Retinal pigment epithelial cell (primary cell): ENCODE measurements at regions not wholly inside any gene's neighbourhood (a gene's known extent, or its start where the extent isn't known, plus 50 kb on each side); places are given as distances from the start of the nearest gene placed in this dataset.

Experiments used
- DNase-seq: peaks from one replicate; pipeline ENCODE4 v3.0.0-alpha.2; 2010; ENCODE audit warnings: low read depth
- H3K4me3 ChIP-seq: 2 replicates; pipeline ENCODE4 v1.5.1; 2011; ENCODE audit warnings: mild to moderate bottlenecking, low read length, control low read depth, moderate library complexity
- CTCF ChIP-seq: conservative IDR thresholded peaks from 2 replicates; pipeline ENCODE4 v1.5.1; 2011; ENCODE audit warnings: low read depth, low read length, control low read depth, inconsistent platforms

- no peak for DNase-seq
- no peak for TF ChIP-seq CTCF
Measured at GRCh38 chr1:177629526-177629925, 340.3 kb downstream of the SEC16B start.

GRCh38 chr1:177627148-177627910 lies 342.5 kb downstream of the SEC16B start:
- no peak for TF ChIP-seq CTCF
- no peak overlapping the region for H3K4me3 ChIP-seq
- DNase-seq: no peak

More at GRCh38 chr1:177629526-177629925, 340.3 kb downstream of the SEC16B start:
- H3K4me3 ChIP-seq: no peak overlapping the region

GRCh38 chr1:177620636-177621190 lies 349.1 kb downstream of the SEC16B start:
- DNase-seq: peak; percentile 49
- H3K4me3 ChIP-seq: no peak overlapping the region
- no peak for TF ChIP-seq CTCF

- no peak for DNase-seq
Measured at GRCh38 chr1:177615251-177615650, 354.6 kb downstream of the SEC16B start.

GRCh38 chr1:177611402-177611801 lies 358.5 kb downstream of the SEC16B start:
- no peak for TF ChIP-seq CTCF
- H3K4me3 ChIP-seq: no peak overlapping the region
- no peak for DNase-seq

More at GRCh38 chr1:177615251-177615650, 354.6 kb downstream of the SEC16B start:
- H3K4me3 ChIP-seq: no peak overlapping the region
- no peak for TF ChIP-seq CTCF

- TF ChIP-seq CTCF: no peak
- H3K4me3 ChIP-seq: no peak overlapping the region
- DNase-seq: no peak
Measured at GRCh38 chr1:177609953-177610352, 359.9 kb downstream of the SEC16B start.

- DNase-seq: no peak
- no peak for TF ChIP-seq CTCF
- H3K4me3 ChIP-seq: no peak overlapping the region
Measured at GRCh38 chr1:177600936-177601335, 368.9 kb downstream of the SEC16B start.
